B cell (primary cell): ENCODE measurements at regions not wholly inside any gene's neighbourhood (a gene's known extent, or its start where the extent isn't known, plus 50 kb on each side); places are given as distances from the start of the nearest gene placed in this dataset.

Experiments
- CTCF ChIP-seq: fragments of 200-600 bp; IDR thresholded peaks from one replicate; pipeline ENCODE4 v1.8.0; 2022; ENCODE audit warnings: antibody characterized with exemption, mild to moderate bottlenecking
- EZH2 ChIP-seq: IDR thresholded peaks from 2 replicates; pipeline ENCODE4 v1.6.1; 2012; ENCODE audit warnings: borderline replicate concordance, low read depth, mild to moderate bottlenecking, moderate library complexity, low read length; ENCODE audit not compliant: insufficient read depth, poor library complexity, severe bottlenecking

GRCh38 chr6:81120280-81120679 lies 632.2 kb downstream of the TENT5A start:
- TF ChIP-seq CTCF: no peak
- TF ChIP-seq EZH2: no peak
